Upper lobe of right lung (tissue), 1 donor: ENCODE measurements at regions not wholly inside any gene's neighbourhood (a gene's known extent, or its start where the extent isn't known, plus 50 kb on each side); places are given as distances from the start of the nearest gene placed in this dataset.
"Not testable (repeated sequence)": the region's sequence is repeated elsewhere in the genome, so short reads cannot be mapped to it uniquely, and the experiment has no call there.

Source experiments
- ATAC-seq: fragments of 200-7000 bp; cut with Tn5 transposase; one replicate; pipeline ENCODE4 v1.9.1; 2020; ENCODE audit warnings: mild to moderate bottlenecking, moderate library complexity
- DNase-seq: peaks from one replicate; pipeline ENCODE4 v3.0.0-alpha.2; 2020
- H3K27ac ChIP-seq: fragments of 200-600 bp; one replicate; pipeline ENCODE4 v1.8.0; 2022
- H3K27me3 ChIP-seq: fragments of 200-600 bp; one replicate; pipeline ENCODE4 v1.8.0; 2022; ENCODE audit warnings: mild to moderate bottlenecking
- H3K36me3 ChIP-seq: fragments of 200-600 bp; one replicate; pipeline ENCODE4 v1.8.0; 2022
- H3K4me1 ChIP-seq: fragments of 200-600 bp; one replicate; pipeline ENCODE4 v1.8.0; 2022
- H3K4me3 ChIP-seq: fragments of 200-600 bp; one replicate; pipeline ENCODE4 v1.8.0; 2022; ENCODE audit warnings: mild to moderate bottlenecking
- H3K9me3 ChIP-seq: fragments of 200-600 bp; one replicate; pipeline ENCODE4 v1.8.0; 2022
- intact Hi-C: fragments of 100-400 bp; cut with DNase I; formaldehyde crosslinking; loops from one replicate; pipeline ENCODE4 v1.11.0; 2022
- TF ChIP-seq, protein P1 (sequence below): fragments of 200-600 bp; IDR thresholded peaks from one replicate; pipeline ENCODE4 v1.8.0; 2022; ENCODE audit warnings: antibody characterized with exemption
- donor health status: DM: no; HTN: yes; CAD: no; lungs with severe emphysema.

DNA sequence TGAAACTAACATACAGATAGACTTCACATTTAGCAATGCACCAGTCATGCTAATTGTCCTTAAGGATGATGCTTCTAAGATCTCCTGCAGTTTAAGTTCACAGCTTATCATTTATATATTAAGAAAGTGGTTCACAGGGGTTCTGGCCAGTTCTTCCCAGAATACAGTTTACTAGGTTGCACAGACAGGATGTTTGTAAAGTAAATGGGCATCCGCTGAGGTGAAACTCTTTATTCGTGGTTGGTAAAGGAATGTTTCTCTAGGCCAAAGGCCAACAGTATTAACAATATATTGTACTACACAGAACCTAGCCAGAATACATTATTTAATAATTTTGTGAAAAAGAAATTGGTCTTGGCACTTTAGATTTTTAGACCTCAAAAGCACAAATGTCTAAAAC is 1427.3 kb downstream of the CDH8 start:
- no peak for DNase-seq
- no peak overlapping the region for H3K27ac ChIP-seq
- no peak overlapping the region for H3K4me3 ChIP-seq
- TF ChIP-seq, protein P1, sequence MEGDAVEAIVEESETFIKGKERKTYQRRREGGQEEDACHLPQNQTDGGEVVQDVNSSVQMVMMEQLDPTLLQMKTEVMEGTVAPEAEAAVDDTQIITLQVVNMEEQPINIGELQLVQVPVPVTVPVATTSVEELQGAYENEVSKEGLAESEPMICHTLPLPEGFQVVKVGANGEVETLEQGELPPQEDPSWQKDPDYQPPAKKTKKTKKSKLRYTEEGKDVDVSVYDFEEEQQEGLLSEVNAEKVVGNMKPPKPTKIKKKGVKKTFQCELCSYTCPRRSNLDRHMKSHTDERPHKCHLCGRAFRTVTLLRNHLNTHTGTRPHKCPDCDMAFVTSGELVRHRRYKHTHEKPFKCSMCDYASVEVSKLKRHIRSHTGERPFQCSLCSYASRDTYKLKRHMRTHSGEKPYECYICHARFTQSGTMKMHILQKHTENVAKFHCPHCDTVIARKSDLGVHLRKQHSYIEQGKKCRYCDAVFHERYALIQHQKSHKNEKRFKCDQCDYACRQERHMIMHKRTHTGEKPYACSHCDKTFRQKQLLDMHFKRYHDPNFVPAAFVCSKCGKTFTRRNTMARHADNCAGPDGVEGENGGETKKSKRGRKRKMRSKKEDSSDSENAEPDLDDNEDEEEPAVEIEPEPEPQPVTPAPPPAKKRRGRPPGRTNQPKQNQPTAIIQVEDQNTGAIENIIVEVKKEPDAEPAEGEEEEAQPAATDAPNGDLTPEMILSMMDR: no peak
- no peaks in the 10 kb centered on the region for H3K9me3 ChIP-seq
- H3K27me3 ChIP-seq: no peaks in the 10 kb centered on the region
- no peak for ATAC-seq
- no peaks in the 10 kb centered on the region for H3K36me3 ChIP-seq
- intact Hi-C loops: no loop called here
- H3K4me1 ChIP-seq: no peaks in the 10 kb centered on the region

DNA sequence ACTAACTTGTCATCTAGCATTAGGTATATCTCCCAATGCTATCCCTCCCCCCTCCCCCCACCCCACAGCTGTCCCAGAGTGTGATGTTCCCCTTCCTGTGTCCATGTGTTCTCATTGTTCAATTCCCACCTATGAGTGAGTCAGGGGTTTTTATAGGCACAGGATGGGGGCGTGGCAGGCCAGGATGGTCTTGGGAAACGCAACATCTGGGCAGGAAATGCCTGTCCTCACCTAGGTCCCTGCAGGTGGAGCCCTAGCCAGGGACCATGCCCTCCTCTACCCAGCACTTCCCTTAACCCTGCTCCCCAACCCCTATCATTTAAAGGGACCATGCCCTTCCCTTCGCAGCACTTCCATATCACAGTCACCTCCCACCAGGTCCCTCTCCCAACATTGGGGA is 1430.6 kb downstream of the CDH8 start:
- intact Hi-C loops, H3K9me3 ChIP-seq, H3K27me3 ChIP-seq, H3K36me3 ChIP-seq, H3K4me3 ChIP-seq, DNase-seq, H3K27ac ChIP-seq, ATAC-seq, H3K4me1 ChIP-seq: not testable (repeated sequence)

DNA sequence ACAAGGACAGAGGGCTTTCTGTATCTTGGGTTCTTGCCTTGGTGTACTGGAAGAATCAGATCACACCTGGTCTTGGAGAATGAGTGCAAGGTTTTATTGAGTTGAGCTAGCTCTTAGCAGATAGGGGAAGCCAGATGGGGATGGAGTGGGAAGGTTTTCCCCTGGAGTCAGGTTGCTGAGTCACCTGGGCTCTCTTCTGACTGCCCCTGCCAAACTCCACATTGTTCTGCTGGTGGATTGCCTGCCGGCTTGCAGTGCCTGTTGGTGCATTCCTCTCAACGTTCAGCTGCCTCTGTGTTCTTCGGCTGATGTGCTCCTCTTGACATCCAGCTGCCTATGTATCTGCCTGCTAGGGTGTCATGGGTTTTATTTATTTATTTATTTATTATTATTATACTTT is 1431.1 kb downstream of the CDH8 start:
- ATAC-seq (no peak), DNase-seq (no peak)
- Histone ChIP-seq H3K36me3 (no peaks in the 10 kb centered on the region), H3K27me3 (no peaks in the 10 kb centered on the region), H3K27ac (no peak overlapping the region), H3K4me1 (no peaks in the 10 kb centered on the region), H3K4me3 (no peak overlapping the region), H3K9me3 (no peaks in the 10 kb centered on the region)
- intact Hi-C loops: no loop called here
- TF ChIP-seq, protein P1: no peak

DNA sequence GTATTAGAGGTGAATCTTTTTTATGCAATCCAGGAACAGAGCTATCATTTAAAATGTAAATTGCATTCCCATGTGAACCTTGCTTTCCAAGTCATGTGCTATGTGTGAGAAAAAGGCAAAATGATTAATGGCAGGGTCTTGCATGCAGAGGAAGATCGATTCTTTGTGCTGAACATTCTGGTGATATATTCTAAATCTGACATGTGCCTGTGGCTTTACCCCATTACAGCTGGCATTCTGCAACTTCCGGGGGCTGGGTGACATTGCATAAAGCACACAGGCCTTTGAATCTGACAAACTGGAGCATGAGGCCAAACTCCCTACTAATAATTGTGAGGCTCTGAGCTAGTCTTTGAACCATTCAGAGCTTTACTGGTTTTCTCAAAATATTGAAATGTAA is 1449.7 kb downstream of the CDH8 start:
- no peak for DNase-seq
- Histone ChIP-seq H3K9me3 (no peaks in the 10 kb centered on the region), H3K4me1 (no peaks in the 10 kb centered on the region), H3K27ac (no peak overlapping the region), H3K4me3 (no peak overlapping the region), H3K36me3 (no peaks in the 10 kb centered on the region), H3K27me3 (no peaks in the 10 kb centered on the region)
- intact Hi-C loops: no loop called here
- no peak for ATAC-seq
- TF ChIP-seq, protein P1: no peak

DNA sequence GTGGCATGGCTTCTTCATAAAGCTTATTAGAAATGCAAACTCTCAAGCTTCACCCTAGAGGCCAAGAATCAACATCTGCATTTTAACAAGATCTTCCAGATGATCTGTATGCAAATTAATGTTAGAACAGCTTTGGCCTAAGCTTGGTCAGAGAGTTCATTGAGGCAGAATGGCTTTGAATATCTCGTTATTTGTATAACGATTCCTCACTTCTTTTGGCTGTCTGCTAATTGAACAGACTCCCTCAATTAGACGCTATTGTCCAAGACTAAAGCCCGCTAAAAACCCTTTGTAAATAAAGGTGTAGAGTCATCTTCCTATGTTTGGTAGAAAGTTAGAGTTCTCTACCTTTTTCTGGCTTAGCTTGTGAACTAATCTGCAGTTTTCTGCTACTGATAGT is 1453.7 kb downstream of the CDH8 start:
- intact Hi-C loops: no loop called here
- no peak for DNase-seq
- Histone ChIP-seq H3K4me1 (no peaks in the 10 kb centered on the region), H3K36me3 (no peaks in the 10 kb centered on the region), H3K27ac (no peak overlapping the region), H3K27me3 (no peaks in the 10 kb centered on the region), H3K9me3 (no peaks in the 10 kb centered on the region), H3K4me3 (no peak overlapping the region)
- no peak for ATAC-seq
- TF ChIP-seq, protein P1: no peak

DNA sequence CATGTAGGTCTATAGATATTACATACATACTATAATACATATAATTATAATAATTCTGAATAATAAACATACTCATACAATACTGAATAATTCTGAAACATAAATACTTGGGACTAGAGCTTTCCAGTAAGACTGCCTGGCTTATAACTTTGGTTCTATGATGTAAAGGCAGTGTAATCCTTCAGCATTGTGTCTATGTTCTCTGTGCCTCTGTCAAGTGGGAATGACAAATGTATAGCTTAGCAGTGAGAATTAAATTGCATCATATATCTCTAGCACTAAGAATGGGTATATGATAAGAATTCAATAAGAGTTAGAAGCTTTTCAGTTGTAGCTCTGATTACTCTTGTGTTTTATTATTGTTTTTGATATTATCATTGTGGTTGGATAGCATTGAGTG is 1469.3 kb downstream of the CDH8 start:
- TF ChIP-seq, protein P1: no peak
- H3K9me3 ChIP-seq: no peaks in the 10 kb centered on the region
- H3K4me3 ChIP-seq: no peak overlapping the region
- no peaks in the 10 kb centered on the region for H3K4me1 ChIP-seq
- no peak overlapping the region for H3K27ac ChIP-seq
- DNase-seq: no peak
- H3K27me3 ChIP-seq: no peaks in the 10 kb centered on the region
- no peak for ATAC-seq
- no peaks in the 10 kb centered on the region for H3K36me3 ChIP-seq
- intact Hi-C loops: no loop called here
